Eye (tissue), 1 donor: ENCODE measurements at regions not wholly inside any gene's neighbourhood (a gene's known extent, or its start where the extent isn't known, plus 50 kb on each side); places are given as distances from the start of the nearest gene placed in this dataset.

Experiments
- DNase-seq: peaks from one replicate; pipeline ENCODE4 v3.0.0-alpha.2; 2015

- DNase-seq, result peak; percentile 97
Measured at GRCh38 chr1:181142096-181142958, 53.8 kb downstream of the IER5 start.

GRCh38 chr1:181143102-181143859, 54.8 kb downstream of the IER5 start:
- DNase-seq, result no peak

GRCh38 chr1:181144238-181144637, 55.7 kb downstream of the IER5 start:
- DNase-seq, result no peak

- DNase-seq, result no peak
Measured at GRCh38 chr1:181148636-181149035, 60.1 kb downstream of the IER5 start.

GRCh38 chr1:181149326-181150125, 61.0 kb downstream of the IER5 start:
- peak; percentile 39 for DNase-seq

- DNase-seq, result no peak
Measured at GRCh38 chr1:181150273-181150672, 61.8 kb downstream of the IER5 start.

- no peak for DNase-seq
Measured at GRCh38 chr1:181150842-181151241, 62.3 kb downstream of the IER5 start.

GRCh38 chr1:181151378-181152326, 63.2 kb downstream of the IER5 start:
- DNase-seq, result no peak

GRCh38 chr1:181152892-181153633, 64.6 kb downstream of the IER5 start:
- DNase-seq, result peak; percentile 68

GRCh38 chr1:181153634-181153961, 65.1 kb downstream of the IER5 start:
- no peak for DNase-seq

GRCh38 chr1:181155339-181155738, 66.8 kb downstream of the IER5 start:
- no peak for DNase-seq

- DNase-seq, result no peak
Measured at GRCh38 chr1:181159451-181160140, 71.1 kb downstream of the IER5 start.

GRCh38 chr1:181160322-181160721, 71.8 kb downstream of the IER5 start:
- no peak for DNase-seq

GRCh38 chr1:181160998-181161870, 72.7 kb downstream of the IER5 start:
- DNase-seq, result no peak

- no peak for DNase-seq
Measured at GRCh38 chr1:181163662-181164061, 75.2 kb downstream of the IER5 start.

GRCh38 chr1:181166377-181167196, 78.1 kb downstream of the IER5 start:
- DNase-seq, result peak; percentile 94

GRCh38 chr1:181169281-181169865, 80.9 kb downstream of the IER5 start:
- DNase-seq, result peak; percentile 80

- DNase-seq, result no peak
Measured at GRCh38 chr1:181170194-181170593, 81.7 kb downstream of the IER5 start.
